B cell (primary cell): ENCODE measurements at regions not wholly inside any gene's neighbourhood (a gene's known extent, or its start where the extent isn't known, plus 50 kb on each side); places are given as distances from the start of the nearest gene placed in this dataset.

Experiments
- ATAC-seq: fragments of 200-7000 bp; cut with Tn5 transposase; one replicate; pipeline ENCODE4 v1.10.0; 2021; ENCODE audit warnings: low read depth, mild to moderate bottlenecking, moderate number of reproducible peaks, moderate library complexity
- CTCF ChIA-PET: fragments of 350-600 bp; sonication (Branson Sonifier 250); formaldehyde crosslinking; loops from one replicate; lab custom pipeline; 2021; ENCODE audit warnings: antibody characterized with exemption, inconsistent platforms; lab: Charles Lee
- POLR2A ChIA-PET: fragments of 350-600 bp; sonication (Branson Sonifier 250); formaldehyde crosslinking; loops from one replicate; lab custom pipeline; 2021; ENCODE audit warnings: antibody characterized with exemption; lab: Charles Lee
- DNase-seq: peaks from one replicate; pipeline ENCODE4 v3.0.0; 2013
- H2AFZ ChIP-seq: 2 replicates; pipeline ENCODE4 v1.6.1; 2012; ENCODE audit warnings: mild to moderate bottlenecking, low read depth, low read length; ENCODE audit not compliant: insufficient read depth, poor library complexity, severe bottlenecking
- H3K27ac ChIP-seq, 2 donors: 1 replicate in 1 of 2; 2 replicates in 1 of 2; pipeline ENCODE4 v1.5.1; 2012 to 2013; ENCODE audit warnings: low read length in 2 of 2, mild to moderate bottlenecking in 2 of 2, moderate library complexity in 1 of 2
- H3K27me3 ChIP-seq, 4 experiments: fragments of 200-600 bp in 1 of 4; sonication (generic) in 1 of 4; replicated peaks in 1 of 4; 1 replicate in 2 of 4; 2 replicates in 2 of 4; pipeline versions ENCODE4 v1.6.1 to v1.7.0; 2013 to 2016; ENCODE audit warnings: low read length in 3 of 4, mild to moderate bottlenecking in 2 of 4, mixed read lengths in 1 of 4, moderate library complexity in 1 of 4; ENCODE audit not compliant: insufficient read depth in 4 of 4, control insufficient read depth in 3 of 4; ENCODE audit errors: control extremely low read depth in 1 of 4
- H3K36me3 ChIP-seq, 2 experiments: replicated peaks in 1 of 2; 1 replicate in 1 of 2; 2 replicates in 1 of 2; pipeline versions ENCODE4 v1.6.1 to v1.7.1; 2013; ENCODE audit warnings: low read length in 1 of 2; ENCODE audit not compliant: insufficient read depth in 2 of 2, control insufficient read depth in 1 of 2; ENCODE audit errors: control extremely low read depth in 1 of 2, extremely low read depth in 1 of 2
- H3K4me1 ChIP-seq, 2 donors: fragments of 200-600 bp in 1 of 2; sonication (generic) in 1 of 2; 1 replicate in 1 of 2; 2 replicates in 1 of 2; pipeline versions ENCODE4 v1.5.1 to v1.6.1; 2013 to 2017; ENCODE audit warnings: low read length in 2 of 2; ENCODE audit not compliant: control insufficient read depth in 2 of 2, insufficient read depth in 2 of 2
- H3K4me2 ChIP-seq: replicated peaks from 2 replicates; pipeline ENCODE3; 2012; ENCODE audit warnings: mild to moderate bottlenecking, low read depth, low read length; ENCODE audit not compliant: poor library complexity, severe bottlenecking
- H3K4me3 ChIP-seq, 5 experiments: fragments of 200-600 bp in 1 of 5; sonication (generic) in 1 of 5; 1 replicate in 3 of 5; 2 replicates in 2 of 5; pipeline versions ENCODE4 v1.5.1 to v1.7.0; 2011 to 2016; ENCODE audit warnings: low read length in 4 of 5, mild to moderate bottlenecking in 4 of 5, low read depth in 2 of 5, control low read depth in 1 of 5, moderate library complexity in 1 of 5; ENCODE audit not compliant: insufficient read depth in 1 of 5; ENCODE audit errors: control extremely low read depth in 1 of 5, extremely low read depth in 1 of 5
- H3K79me2 ChIP-seq: fragments of 200-600 bp; sonication (generic); one replicate; pipeline ENCODE4 v1.6.0; 2016; ENCODE audit warnings: low read length; ENCODE audit not compliant: control insufficient read depth, insufficient read depth
- H3K9ac ChIP-seq: fragments of 200-600 bp; sonication (generic); 2 replicates; pipeline ENCODE4 v1.6.1; 2017; ENCODE audit warnings: mild to moderate bottlenecking, low read length, moderate library complexity
- H3K9me3 ChIP-seq, 3 donors: one replicate each; pipeline versions ENCODE4 v1.6.1 to v1.7.1; 2013; ENCODE audit warnings: low read length in 2 of 3; ENCODE audit not compliant: control insufficient read depth in 2 of 3, insufficient read depth in 1 of 3; ENCODE audit errors: control extremely low read depth in 1 of 3
- H4K20me1 ChIP-seq: 2 replicates; pipeline ENCODE4 v1.6.0; 2012; ENCODE audit warnings: mild to moderate bottlenecking, low read length; ENCODE audit not compliant: insufficient read depth, control insufficient read depth, poor library complexity, severe bottlenecking
- H3K27ac Mint-ChIP-seq: one replicate; pipeline ENCODE4 v1.8.0; 2021; ENCODE audit warnings: mixed read lengths
- H3K27me3 Mint-ChIP-seq: one replicate; pipeline ENCODE4 v1.8.0; 2021; ENCODE audit warnings: mixed read lengths
- H3K4me1 Mint-ChIP-seq: one replicate; pipeline ENCODE4 v1.8.0; 2021; ENCODE audit warnings: mixed read lengths
- H3K4me3 Mint-ChIP-seq: one replicate; pipeline ENCODE4 v1.8.0; 2021; ENCODE audit warnings: mixed read lengths
- H3K9me3 Mint-ChIP-seq: one replicate; pipeline ENCODE4 v1.8.0; 2022; ENCODE audit warnings: mixed read lengths; ENCODE audit not compliant: insufficient read depth
- CTCF ChIP-seq: fragments of 200-600 bp; IDR thresholded peaks from one replicate; pipeline ENCODE4 v1.8.0; 2022; ENCODE audit warnings: antibody characterized with exemption, mild to moderate bottlenecking
- EZH2 ChIP-seq: IDR thresholded peaks from 2 replicates; pipeline ENCODE4 v1.6.1; 2012; ENCODE audit warnings: borderline replicate concordance, low read depth, mild to moderate bottlenecking, moderate library complexity, low read length; ENCODE audit not compliant: insufficient read depth, poor library complexity, severe bottlenecking
- WGBS: methylation state at CpG from one replicate; pipeline ENCODE4 v1.1.5; 2013; ENCODE audit warnings: missing lambda C conversion rate; ENCODE audit not compliant: insufficient coverage; 5-methylcytosine and 5-hydroxymethylcytosine counted together
- intact Hi-C: fragments of 100-400 bp; cut with micrococcal nuclease; formaldehyde crosslinking; loops from one replicate; pipeline ENCODE4 v1.10.0; 2022

- no peaks in the 10 kb centered on the region for H3K27me3 Mint-ChIP-seq
- no peak overlapping the region for H3K9ac ChIP-seq
- H3K4me1 Mint-ChIP-seq, result no peaks in the 10 kb centered on the region
- H3K4me3 Mint-ChIP-seq, result no peak overlapping the region
- TF ChIP-seq CTCF, result no peak
- no peak for TF ChIP-seq EZH2
- H3K27ac ChIP-seq, result no peak overlapping the region
- intact Hi-C loops, result no loop called here
- no peaks in the 10 kb centered on the region for H3K4me1 ChIP-seq
- H2AFZ ChIP-seq, result no peak overlapping the region
- H3K36me3 ChIP-seq, result no peaks in the 10 kb centered on the region
- no peak overlapping the region for H3K4me2 ChIP-seq
- peaks cover 0 to 10% (median 0%) of the 10 kb centered on the region in 3 donors for H3K9me3 ChIP-seq
- ATAC-seq (no peak), DNase-seq (no peak)
- H3K4me3 ChIP-seq, result no peak overlapping the region
- no peaks in the 10 kb centered on the region for H4K20me1 ChIP-seq
- WGBS, result no CpG with 5 or more reads among the region's 2 CpGs
- no peaks in the 10 kb centered on the region for H3K79me2 ChIP-seq
- ChIA-PET POLR2A (no interaction called here), CTCF (no interaction called here)
- no peaks in the 10 kb centered on the region for H3K27me3 ChIP-seq
- H3K27ac Mint-ChIP-seq, result no peak overlapping the region
- H3K9me3 Mint-ChIP-seq, result peaks cover 2% of the 10 kb centered on the region
These were observed 484.0 kb upstream of the IZUMO3 start for GRCh38 chr9:25029743-25030142.

GRCh38 chr9:25025686-25026085, 480.0 kb upstream of the IZUMO3 start:
- Mint-ChIP-seq H3K27ac (no peak overlapping the region), H3K9me3 (peaks cover 11% of the 10 kb centered on the region), H3K4me3 (no peak overlapping the region), H3K4me1 (no peaks in the 10 kb centered on the region), H3K27me3 (no peaks in the 10 kb centered on the region)
- Histone ChIP-seq H3K9ac (no peak overlapping the region), H3K9me3 (peaks cover 0 to 10% (median 0%) of the 10 kb centered on the region in 3 donors), H3K4me2 (no peak overlapping the region), H3K79me2 (no peaks in the 10 kb centered on the region), H3K27me3 (no peaks in the 10 kb centered on the region), H4K20me1 (no peaks in the 10 kb centered on the region), H3K36me3 (no peaks in the 10 kb centered on the region), H3K4me3 (no peak overlapping the region), H3K27ac (no peak overlapping the region), H3K4me1 (no peaks in the 10 kb centered on the region), H2AFZ (no peak overlapping the region)
- intact Hi-C loops, result no loop called here
- DNase-seq, result no peak
- POLR2A ChIA-PET, result no interaction called here
- whole genome bisulfite sequencing, result 89% methylated on average over 7 of the region's 9 CpGs
- no peak for TF ChIP-seq EZH2
- no peak for TF ChIP-seq CTCF
- ATAC-seq, result no peak
- CTCF ChIA-PET, result interaction anchor here (0.5 kb wide), 1 partner anchor 578 kb away, joined by 3 read pairs; no protein-coding TSS in a partner anchor
